ENCODE measurements at regions not wholly inside any gene's neighbourhood (a gene's known extent, or its start where the extent isn't known, plus 50 kb on each side); places are given as distances from the start of the nearest gene placed in this dataset.
A peak's percentile ranks its signal among the peaks of the same experiment; 100 is the strongest.
"Not testable (repeated sequence)": the region's sequence is repeated elsewhere in the genome, so short reads cannot be mapped to it uniquely, and the experiment has no call there.

- Histone ChIP-seq H3K27ac (ENCODE audit: low read depth, low read length) (no peak overlapping the region), H3K27me3 (ENCODE audit: control insufficient read depth, insufficient read depth, low read length) (no peaks in the 10 kb centered on the region), H3K4me3 (ENCODE audit: low read depth, low read length) (no peak overlapping the region), H3K36me3 (ENCODE audit: control insufficient read depth, insufficient read depth, low read length) (no peaks in the 10 kb centered on the region), H3K9me3 (ENCODE audit: control insufficient read depth, insufficient read depth, low read length) (no peaks in the 10 kb centered on the region), H3K4me1 (ENCODE audit: control insufficient read depth, insufficient read depth, low read length) (no peaks in the 10 kb centered on the region)
- WGBS (ENCODE audit: insufficient coverage), result no CpG with 5 or more reads among the region's 1 CpG
- no peak for DNase-seq (ENCODE audit: low read depth in 4 of 6, low spot score in 6 of 6)
These were observed 730.7 kb upstream of the ZP4 start for GRCh38 chr1:238621405-238621804.

DNA sequence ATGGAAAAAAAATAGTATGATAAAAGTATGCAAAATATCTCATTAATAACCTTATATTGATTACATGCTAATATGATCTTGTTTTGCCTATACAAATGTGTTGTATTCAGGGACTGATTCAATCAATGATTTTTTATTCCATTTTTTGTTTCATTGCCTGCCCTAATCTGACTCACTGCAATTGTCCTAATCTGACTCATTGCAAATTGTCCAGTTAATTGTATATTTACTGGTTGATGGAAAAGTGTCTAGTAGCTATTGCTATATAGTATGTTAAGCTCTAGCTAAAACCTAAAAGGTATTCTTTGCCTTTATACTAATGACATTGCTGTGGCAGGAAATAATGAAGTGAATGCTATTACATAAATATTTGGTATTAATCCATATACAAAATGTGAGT, 728.9 kb upstream of the ZP4 start:
- no peaks in the 10 kb centered on the region for H3K36me3 ChIP-seq (ENCODE audit: control insufficient read depth, insufficient read depth, low read length)
- H3K27ac ChIP-seq (ENCODE audit: low read depth, low read length), result no peak overlapping the region
- no peaks in the 10 kb centered on the region for H3K27me3 ChIP-seq (ENCODE audit: control insufficient read depth, insufficient read depth, low read length)
- no peaks in the 10 kb centered on the region for H3K9me3 ChIP-seq (ENCODE audit: control insufficient read depth, insufficient read depth, low read length)
- no peak for DNase-seq (ENCODE audit: low read depth in 4 of 6, low spot score in 6 of 6)
- H3K4me1 ChIP-seq (ENCODE audit: control insufficient read depth, insufficient read depth, low read length), result no peaks in the 10 kb centered on the region
- H3K4me3 ChIP-seq (ENCODE audit: low read depth, low read length), result no peak overlapping the region

DNA sequence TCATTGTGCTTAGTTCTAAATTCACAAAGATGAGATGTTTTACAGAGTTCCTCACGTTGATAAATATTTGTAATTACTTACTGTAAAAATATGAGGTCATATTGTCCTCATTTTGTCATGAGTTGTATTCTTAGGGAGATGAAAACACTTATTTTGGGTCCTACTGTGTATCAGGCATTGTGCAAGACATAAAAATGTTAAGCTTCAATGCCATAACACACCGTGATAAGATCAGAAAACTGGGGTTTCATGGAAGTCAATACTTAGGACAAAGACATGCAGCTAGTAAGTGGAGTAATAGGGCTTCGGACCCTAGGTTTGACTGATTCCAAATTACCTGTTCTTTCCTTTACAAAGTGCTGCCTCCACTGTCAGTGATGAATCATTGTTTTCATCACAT, 720.7 kb upstream of the ZP4 start:
- no peaks in the 10 kb centered on the region for H3K9me3 ChIP-seq (ENCODE audit: control insufficient read depth, insufficient read depth, low read length)
- 100% methylated on average over 1 of the region's 3 CpGs for WGBS (ENCODE audit: insufficient coverage)
- H3K27me3 ChIP-seq (ENCODE audit: control insufficient read depth, insufficient read depth, low read length), result no peaks in the 10 kb centered on the region
- DNase-seq (ENCODE audit: low read depth in 4 of 6, low spot score in 6 of 6), result no peak
- H3K4me1 ChIP-seq (ENCODE audit: control insufficient read depth, insufficient read depth, low read length), result no peaks in the 10 kb centered on the region
- H3K4me3 ChIP-seq (ENCODE audit: low read depth, low read length), result no peak overlapping the region
- H3K27ac ChIP-seq (ENCODE audit: low read depth, low read length), result no peak overlapping the region
- no peaks in the 10 kb centered on the region for H3K36me3 ChIP-seq (ENCODE audit: control insufficient read depth, insufficient read depth, low read length)

DNA sequence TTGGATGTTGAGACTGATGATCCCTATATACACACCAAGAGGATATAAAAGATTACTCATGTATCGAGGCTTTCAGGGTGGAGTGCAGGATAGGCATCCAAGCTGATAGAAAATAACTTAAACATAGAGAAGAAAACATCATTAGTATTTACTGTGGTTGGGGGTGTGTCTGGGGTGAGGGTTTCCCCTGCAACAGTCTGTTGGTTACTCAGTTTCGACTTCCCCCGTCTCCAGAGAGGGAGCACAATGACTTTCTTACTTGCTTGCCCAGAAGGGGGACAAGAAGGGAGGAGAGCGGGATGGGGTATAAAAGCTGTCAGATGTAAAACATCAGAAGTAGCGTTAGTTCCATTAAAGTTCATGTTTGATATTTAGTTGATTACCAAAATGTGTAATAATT, 717.4 kb upstream of the ZP4 start:
- no peaks in the 10 kb centered on the region for H3K36me3 ChIP-seq (ENCODE audit: control insufficient read depth, insufficient read depth, low read length)
- no peaks in the 10 kb centered on the region for H3K4me1 ChIP-seq (ENCODE audit: control insufficient read depth, insufficient read depth, low read length)
- H3K9me3 ChIP-seq (ENCODE audit: control insufficient read depth, insufficient read depth, low read length), result no peaks in the 10 kb centered on the region
- no peaks in the 10 kb centered on the region for H3K27me3 ChIP-seq (ENCODE audit: control insufficient read depth, insufficient read depth, low read length)
- no peak for DNase-seq (ENCODE audit: low read depth in 4 of 6, low spot score in 6 of 6)
- H3K4me3 ChIP-seq (ENCODE audit: low read depth, low read length), result no peak overlapping the region
- H3K27ac ChIP-seq (ENCODE audit: low read depth, low read length), result no peak overlapping the region
- 100% methylated on average over 2 of the region's 5 CpGs for WGBS (ENCODE audit: insufficient coverage)

- Histone ChIP-seq H3K4me3 (ENCODE audit: low read depth, low read length) (no peak overlapping the region), H3K9me3 (ENCODE audit: control insufficient read depth, insufficient read depth, low read length) (no peaks in the 10 kb centered on the region), H3K27me3 (ENCODE audit: control insufficient read depth, insufficient read depth, low read length) (no peaks in the 10 kb centered on the region), H3K4me1 (ENCODE audit: control insufficient read depth, insufficient read depth, low read length) (no peaks in the 10 kb centered on the region), H3K36me3 (ENCODE audit: control insufficient read depth, insufficient read depth, low read length) (no peaks in the 10 kb centered on the region), H3K27ac (ENCODE audit: low read depth, low read length) (no peak overlapping the region)
- DNase-seq (ENCODE audit: low read depth in 4 of 6, low spot score in 6 of 6), result peak in 2 of 6 donors; percentile 3 to 19
- whole genome bisulfite sequencing (ENCODE audit: insufficient coverage), result no CpG with 5 or more reads among the region's 4 CpGs
These were observed 716.2 kb upstream of the ZP4 start for GRCh38 chr1:238606896-238607295.

- H3K4me1 ChIP-seq (ENCODE audit: control insufficient read depth, insufficient read depth, low read length), result no peaks in the 10 kb centered on the region
- H3K27ac ChIP-seq (ENCODE audit: low read depth, low read length), result no peak overlapping the region
- H3K36me3 ChIP-seq (ENCODE audit: control insufficient read depth, insufficient read depth, low read length), result no peaks in the 10 kb centered on the region
- no peak for DNase-seq (ENCODE audit: low read depth in 4 of 6, low spot score in 6 of 6)
- no peaks in the 10 kb centered on the region for H3K9me3 ChIP-seq (ENCODE audit: control insufficient read depth, insufficient read depth, low read length)
- no peaks in the 10 kb centered on the region for H3K27me3 ChIP-seq (ENCODE audit: control insufficient read depth, insufficient read depth, low read length)
- 83% methylated on average over 1 of the region's 2 CpGs for WGBS (ENCODE audit: insufficient coverage)
- H3K4me3 ChIP-seq (ENCODE audit: low read depth, low read length), result no peak overlapping the region
These were observed 715.7 kb upstream of the ZP4 start for GRCh38 chr1:238606457-238606856.

DNA sequence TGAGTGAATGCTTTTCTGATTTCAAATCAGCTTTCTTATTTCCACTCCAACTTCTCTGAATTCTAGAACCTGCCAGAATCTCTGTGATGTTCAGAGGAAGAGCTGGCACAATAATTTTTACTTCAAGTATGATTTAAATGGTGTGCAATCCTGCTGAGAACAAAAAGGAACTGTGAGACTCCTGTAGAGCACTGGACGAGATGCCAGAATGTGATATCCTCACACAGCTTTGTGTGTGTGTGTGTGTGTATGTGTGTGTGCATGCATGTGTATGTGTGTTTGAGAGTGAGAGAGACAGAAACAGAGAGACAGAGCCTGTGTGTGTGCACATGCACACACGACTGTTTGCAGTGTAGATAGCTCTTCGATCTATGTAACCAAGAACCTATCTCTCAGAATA, 713.6 kb upstream of the ZP4 start:
- Histone ChIP-seq H3K4me3 (ENCODE audit: low read depth, low read length) (no peak overlapping the region), H3K27ac (ENCODE audit: low read depth, low read length) (no peak overlapping the region), H3K27me3 (ENCODE audit: control insufficient read depth, insufficient read depth, low read length) (no peaks in the 10 kb centered on the region), H3K9me3 (ENCODE audit: control insufficient read depth, insufficient read depth, low read length) (no peaks in the 10 kb centered on the region), H3K36me3 (ENCODE audit: control insufficient read depth, insufficient read depth, low read length) (no peaks in the 10 kb centered on the region), H3K4me1 (ENCODE audit: control insufficient read depth, insufficient read depth, low read length) (no peaks in the 10 kb centered on the region)
- DNase-seq (ENCODE audit: low read depth in 4 of 6, low spot score in 6 of 6), result peak in 1 of 6 donors; percentile 26
- WGBS (ENCODE audit: insufficient coverage), result 54% methylated on average over 1 of the region's 3 CpGs

GRCh38 chr1:238601604-238602003, 710.9 kb upstream of the ZP4 start:
- DNase-seq (ENCODE audit: low read depth in 4 of 6, low spot score in 6 of 6), result not testable (repeated sequence)
- 100% methylated on average over 1 of the region's 2 CpGs for WGBS (ENCODE audit: insufficient coverage)

DNA sequence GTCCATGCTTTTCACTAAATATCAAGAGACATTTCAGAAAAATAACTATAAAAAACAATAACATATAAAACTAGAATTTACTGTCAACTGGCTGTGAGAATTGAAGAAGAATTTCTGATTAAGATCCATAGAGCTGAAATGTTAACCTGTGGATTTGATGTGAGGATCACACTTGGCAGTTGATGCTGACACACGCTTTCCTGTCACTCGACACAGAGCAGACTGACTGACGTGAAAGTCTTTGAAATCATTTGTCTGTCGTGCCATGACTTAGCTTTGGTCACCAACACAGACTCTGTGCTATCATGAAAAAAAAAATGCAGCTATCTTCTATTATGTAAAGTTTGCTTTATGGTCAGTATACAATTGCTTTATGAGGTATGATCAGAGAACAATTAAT, 706.0 kb upstream of the ZP4 start:
- Histone ChIP-seq H3K4me3 (ENCODE audit: low read depth, low read length) (no peak overlapping the region), H3K9me3 (ENCODE audit: control insufficient read depth, insufficient read depth, low read length) (no peaks in the 10 kb centered on the region), H3K27me3 (ENCODE audit: control insufficient read depth, insufficient read depth, low read length) (no peaks in the 10 kb centered on the region), H3K4me1 (ENCODE audit: control insufficient read depth, insufficient read depth, low read length) (no peaks in the 10 kb centered on the region), H3K36me3 (ENCODE audit: control insufficient read depth, insufficient read depth, low read length) (no peaks in the 10 kb centered on the region), H3K27ac (ENCODE audit: low read depth, low read length) (no peak overlapping the region)
- WGBS (ENCODE audit: insufficient coverage), result 100% methylated on average over 3 of the region's 4 CpGs
- DNase-seq (ENCODE audit: low read depth in 4 of 6, low spot score in 6 of 6), result no peak

More at GRCh38 chr1:238601604-238602003, 710.9 kb upstream of the ZP4 start:
- H3K4me1 ChIP-seq (ENCODE audit: control insufficient read depth, insufficient read depth, low read length); H3K4me3 ChIP-seq (ENCODE audit: low read depth, low read length); H3K36me3 ChIP-seq (ENCODE audit: control insufficient read depth, insufficient read depth, low read length); H3K27me3 ChIP-seq (ENCODE audit: control insufficient read depth, insufficient read depth, low read length); H3K9me3 ChIP-seq (ENCODE audit: control insufficient read depth, insufficient read depth, low read length); H3K27ac ChIP-seq (ENCODE audit: low read depth, low read length): not testable (repeated sequence)

DNA sequence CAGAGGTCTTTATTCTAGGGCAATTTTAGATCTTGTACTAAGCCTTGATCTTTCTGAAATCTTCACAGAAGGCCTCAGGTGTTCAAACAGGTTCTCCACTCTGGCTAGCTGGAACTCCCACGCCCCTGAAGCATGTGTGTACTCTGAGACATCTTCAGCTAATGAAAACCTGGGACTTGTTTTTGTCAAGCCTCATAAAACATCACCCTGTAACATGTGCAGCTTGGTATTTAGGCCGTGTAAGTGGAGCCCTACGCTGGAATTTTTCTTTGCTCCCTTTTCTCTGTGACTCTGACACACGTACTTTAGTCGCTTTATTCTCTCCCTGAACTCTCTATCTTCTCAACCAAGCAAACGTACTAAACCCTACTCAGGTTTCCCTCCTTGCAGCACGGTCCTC, 701.9 kb upstream of the ZP4 start:
- no peak overlapping the region for H3K27ac ChIP-seq (ENCODE audit: low read depth, low read length)
- H3K36me3 ChIP-seq (ENCODE audit: control insufficient read depth, insufficient read depth, low read length), result no peaks in the 10 kb centered on the region
- no peak overlapping the region for H3K4me3 ChIP-seq (ENCODE audit: low read depth, low read length)
- H3K9me3 ChIP-seq (ENCODE audit: control insufficient read depth, insufficient read depth, low read length), result no peaks in the 10 kb centered on the region
- no peaks in the 10 kb centered on the region for H3K4me1 ChIP-seq (ENCODE audit: control insufficient read depth, insufficient read depth, low read length)
- 83% methylated on average over 6 of the region's 7 CpGs for WGBS (ENCODE audit: insufficient coverage)
- no peaks in the 10 kb centered on the region for H3K27me3 ChIP-seq (ENCODE audit: control insufficient read depth, insufficient read depth, low read length)
- no peak for DNase-seq (ENCODE audit: low read depth in 4 of 6, low spot score in 6 of 6)
